ENCODE measurements at regions not wholly inside any gene's neighbourhood (a gene's known extent, or its start where the extent isn't known, plus 50 kb on each side); places are given as distances from the start of the nearest gene placed in this dataset.

DNA sequence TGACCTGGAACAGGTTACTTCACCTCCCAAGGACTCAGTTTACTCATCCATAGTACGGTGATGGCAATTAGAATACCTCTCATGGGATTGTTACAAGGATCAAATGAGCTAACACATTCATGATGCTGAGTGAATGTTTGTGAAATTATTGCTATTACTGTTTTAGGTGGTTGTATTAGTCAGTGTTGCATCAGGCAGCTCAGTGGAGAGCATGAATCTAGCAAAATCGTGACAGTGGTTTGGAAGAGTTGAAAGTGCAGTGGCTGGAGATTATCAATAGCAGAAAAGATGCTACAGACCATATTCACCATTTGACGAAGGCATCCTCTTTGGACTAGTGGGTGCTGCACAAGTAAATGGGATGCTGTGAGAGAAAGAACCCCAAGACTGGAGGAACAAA is 50.4 kb upstream of the CTNNBL1 start:
- TF ChIP-seq, protein P1, sequence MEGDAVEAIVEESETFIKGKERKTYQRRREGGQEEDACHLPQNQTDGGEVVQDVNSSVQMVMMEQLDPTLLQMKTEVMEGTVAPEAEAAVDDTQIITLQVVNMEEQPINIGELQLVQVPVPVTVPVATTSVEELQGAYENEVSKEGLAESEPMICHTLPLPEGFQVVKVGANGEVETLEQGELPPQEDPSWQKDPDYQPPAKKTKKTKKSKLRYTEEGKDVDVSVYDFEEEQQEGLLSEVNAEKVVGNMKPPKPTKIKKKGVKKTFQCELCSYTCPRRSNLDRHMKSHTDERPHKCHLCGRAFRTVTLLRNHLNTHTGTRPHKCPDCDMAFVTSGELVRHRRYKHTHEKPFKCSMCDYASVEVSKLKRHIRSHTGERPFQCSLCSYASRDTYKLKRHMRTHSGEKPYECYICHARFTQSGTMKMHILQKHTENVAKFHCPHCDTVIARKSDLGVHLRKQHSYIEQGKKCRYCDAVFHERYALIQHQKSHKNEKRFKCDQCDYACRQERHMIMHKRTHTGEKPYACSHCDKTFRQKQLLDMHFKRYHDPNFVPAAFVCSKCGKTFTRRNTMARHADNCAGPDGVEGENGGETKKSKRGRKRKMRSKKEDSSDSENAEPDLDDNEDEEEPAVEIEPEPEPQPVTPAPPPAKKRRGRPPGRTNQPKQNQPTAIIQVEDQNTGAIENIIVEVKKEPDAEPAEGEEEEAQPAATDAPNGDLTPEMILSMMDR (IDR thresholded peaks at IDR 0.05; ENCODE audit: low read depth, low read length): no peak
- TF ChIP-seq EZH2phosphoT487 (IDR thresholded peaks at IDR 0.05; ENCODE audit: low read depth): no peak

All from OCI-LY3 (cell line).